ENCODE measurements at regions not wholly inside any gene's neighbourhood (a gene's known extent, or its start where the extent isn't known, plus 50 kb on each side); places are given as distances from the start of the nearest gene placed in this dataset.

- Mint-ChIP-seq H3K27ac (no peak overlapping the region), H3K36me3 (ENCODE audit: low read depth) (no peaks in the 10 kb centered on the region), H3K4me3 (ENCODE audit: low read depth) (no peak overlapping the region), H3K4me1 (ENCODE audit: low read depth) (no peaks in the 10 kb centered on the region), H3K9me3 (no peaks in the 10 kb centered on the region), H3K27me3 (ENCODE audit: low read depth) (peaks cover 1% of the 10 kb centered on the region)
- DNase-seq (ENCODE audit: low spot score) = no peak
- intact Hi-C loops (cut with micrococcal nuclease) = no loop called here
Measured at GRCh38 chr2:60098996-60099395, 454.5 kb downstream of the BCL11A start.

GRCh38 chr2:60097298-60097697, 456.2 kb downstream of the BCL11A start:
- Mint-ChIP-seq H3K27me3 (ENCODE audit: low read depth) (peaks cover 1% of the 10 kb centered on the region), H3K4me1 (ENCODE audit: low read depth) (no peaks in the 10 kb centered on the region), H3K4me3 (ENCODE audit: low read depth) (no peak overlapping the region), H3K36me3 (ENCODE audit: low read depth) (no peaks in the 10 kb centered on the region), H3K9me3 (no peaks in the 10 kb centered on the region), H3K27ac (no peak overlapping the region)
- intact Hi-C loops (cut with micrococcal nuclease) = no loop called here
- DNase-seq (ENCODE audit: low spot score) = no peak

- Mint-ChIP-seq H3K36me3 (ENCODE audit: low read depth) (no peaks in the 10 kb centered on the region), H3K27ac (no peak overlapping the region), H3K4me1 (ENCODE audit: low read depth) (no peaks in the 10 kb centered on the region), H3K4me3 (ENCODE audit: low read depth) (no peak overlapping the region), H3K27me3 (ENCODE audit: low read depth) (peaks cover 1% of the 10 kb centered on the region), H3K9me3 (no peaks in the 10 kb centered on the region)
- no peak for DNase-seq (ENCODE audit: low spot score)
- intact Hi-C loops (cut with micrococcal nuclease) = no loop called here
Measured at GRCh38 chr2:60096556-60096955, 456.9 kb downstream of the BCL11A start.

GRCh38 chr2:60095903-60096302, 457.6 kb downstream of the BCL11A start:
- no peak overlapping the region for H3K27ac Mint-ChIP-seq
- no peaks in the 10 kb centered on the region for H3K36me3 Mint-ChIP-seq (ENCODE audit: low read depth)
- peaks cover 1% of the 10 kb centered on the region for H3K27me3 Mint-ChIP-seq (ENCODE audit: low read depth)
- intact Hi-C loops (cut with micrococcal nuclease) = no loop called here
- H3K4me1 Mint-ChIP-seq (ENCODE audit: low read depth) = no peaks in the 10 kb centered on the region
- no peak for DNase-seq (ENCODE audit: low spot score)
- H3K9me3 Mint-ChIP-seq = no peaks in the 10 kb centered on the region
- no peak overlapping the region for H3K4me3 Mint-ChIP-seq (ENCODE audit: low read depth)

- intact Hi-C loops (cut with micrococcal nuclease) = no loop called here
- Mint-ChIP-seq H3K4me1 (ENCODE audit: low read depth) (no peaks in the 10 kb centered on the region), H3K4me3 (ENCODE audit: low read depth) (no peak overlapping the region), H3K27me3 (ENCODE audit: low read depth) (peaks cover 1% of the 10 kb centered on the region), H3K9me3 (no peaks in the 10 kb centered on the region), H3K36me3 (ENCODE audit: low read depth) (no peaks in the 10 kb centered on the region), H3K27ac (no peak overlapping the region)
- no peak for DNase-seq (ENCODE audit: low spot score)
Measured at GRCh38 chr2:60095202-60095815, 458.1 kb downstream of the BCL11A start.

- H3K4me1 Mint-ChIP-seq (ENCODE audit: low read depth) = no peaks in the 10 kb centered on the region
- H3K27ac Mint-ChIP-seq = no peak overlapping the region
- H3K9me3 Mint-ChIP-seq = no peaks in the 10 kb centered on the region
- intact Hi-C loops (cut with micrococcal nuclease) = no loop called here
- H3K36me3 Mint-ChIP-seq (ENCODE audit: low read depth) = no peaks in the 10 kb centered on the region
- H3K27me3 Mint-ChIP-seq (ENCODE audit: low read depth) = peaks cover 1% of the 10 kb centered on the region
- no peak for DNase-seq (ENCODE audit: low spot score)
- H3K4me3 Mint-ChIP-seq (ENCODE audit: low read depth) = no peak overlapping the region
Measured at GRCh38 chr2:60094450-60094929, 459.0 kb downstream of the BCL11A start.

GRCh38 chr2:60092781-60093180, 460.7 kb downstream of the BCL11A start:
- intact Hi-C loops (cut with micrococcal nuclease) = no loop called here
- Mint-ChIP-seq H3K4me3 (ENCODE audit: low read depth) (no peak overlapping the region), H3K27me3 (ENCODE audit: low read depth) (no peaks in the 10 kb centered on the region), H3K9me3 (no peaks in the 10 kb centered on the region), H3K27ac (no peak overlapping the region), H3K36me3 (ENCODE audit: low read depth) (no peaks in the 10 kb centered on the region), H3K4me1 (ENCODE audit: low read depth) (no peaks in the 10 kb centered on the region)
- no peak for DNase-seq (ENCODE audit: low spot score)

DNA sequence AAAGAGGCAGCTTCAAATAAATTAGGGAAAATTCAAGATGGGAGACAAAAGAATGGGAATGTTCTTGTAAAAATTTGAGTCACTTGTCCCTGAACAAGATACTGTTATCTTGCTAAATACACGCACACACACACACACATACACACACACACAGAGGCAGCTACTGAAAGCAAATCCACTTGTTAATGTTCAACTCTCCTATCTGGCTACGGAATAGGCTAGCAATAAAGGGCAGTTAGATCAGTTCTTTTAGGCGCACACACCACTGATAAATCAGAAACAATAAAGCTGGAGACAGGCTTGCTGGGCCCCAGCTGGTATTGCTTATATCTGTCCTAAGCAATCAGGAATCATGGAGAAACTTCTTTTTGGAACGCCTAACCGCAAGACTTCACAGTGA, 461.6 kb downstream of the BCL11A start:
- Mint-ChIP-seq H3K27me3 (ENCODE audit: low read depth) (no peaks in the 10 kb centered on the region), H3K4me3 (ENCODE audit: low read depth) (no peak overlapping the region), H3K27ac (no peak overlapping the region)

DNA sequence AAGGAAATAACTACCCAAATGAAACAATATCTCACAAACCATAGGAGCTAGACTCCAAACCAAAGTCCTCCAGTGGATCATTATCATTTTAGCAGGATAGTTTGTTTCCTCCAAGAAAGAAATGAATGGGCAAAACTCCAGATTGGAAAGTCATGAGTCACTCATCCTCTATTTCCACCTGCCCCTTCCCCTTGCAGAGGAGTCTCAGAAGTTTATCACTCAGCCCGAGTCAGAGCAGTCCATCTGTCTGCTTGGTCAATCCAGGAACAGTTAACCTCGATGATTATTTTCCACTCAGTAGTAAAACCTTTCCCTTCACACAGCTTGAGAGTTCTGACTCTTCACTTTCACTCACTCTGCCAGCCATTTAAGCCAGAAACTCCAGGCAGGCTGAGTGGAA, 462.2 kb downstream of the BCL11A start:
- Mint-ChIP-seq H3K9me3 (no peaks in the 10 kb centered on the region), H3K36me3 (ENCODE audit: low read depth) (no peaks in the 10 kb centered on the region), H3K27me3 (ENCODE audit: low read depth) (no peaks in the 10 kb centered on the region), H3K27ac (no peak overlapping the region), H3K4me3 (ENCODE audit: low read depth) (no peak overlapping the region), H3K4me1 (ENCODE audit: low read depth) (no peaks in the 10 kb centered on the region)
- DNase-seq (ENCODE audit: low spot score) = no peak
- intact Hi-C loops (cut with micrococcal nuclease) = no loop called here

More for the DNA sequence above, 461.6 kb downstream of the BCL11A start:
- no peaks in the 10 kb centered on the region for H3K4me1 Mint-ChIP-seq (ENCODE audit: low read depth)
- no peaks in the 10 kb centered on the region for H3K36me3 Mint-ChIP-seq (ENCODE audit: low read depth)
- H3K9me3 Mint-ChIP-seq = no peaks in the 10 kb centered on the region
- DNase-seq (ENCODE audit: low spot score) = no peak
- intact Hi-C loops (cut with micrococcal nuclease) = no loop called here

GRCh38 chr2:60079562-60079961, 473.9 kb downstream of the BCL11A start:
- no peaks in the 10 kb centered on the region for H3K36me3 Mint-ChIP-seq (ENCODE audit: low read depth)
- intact Hi-C loops (cut with micrococcal nuclease) = no loop called here
- no peak for DNase-seq (ENCODE audit: low spot score)
- no peak overlapping the region for H3K4me3 Mint-ChIP-seq (ENCODE audit: low read depth)
- H3K27ac Mint-ChIP-seq = no peak overlapping the region
- H3K9me3 Mint-ChIP-seq = peaks cover 6% of the 10 kb centered on the region
- no peaks in the 10 kb centered on the region for H3K4me1 Mint-ChIP-seq (ENCODE audit: low read depth)
- H3K27me3 Mint-ChIP-seq (ENCODE audit: low read depth) = no peaks in the 10 kb centered on the region

DNA sequence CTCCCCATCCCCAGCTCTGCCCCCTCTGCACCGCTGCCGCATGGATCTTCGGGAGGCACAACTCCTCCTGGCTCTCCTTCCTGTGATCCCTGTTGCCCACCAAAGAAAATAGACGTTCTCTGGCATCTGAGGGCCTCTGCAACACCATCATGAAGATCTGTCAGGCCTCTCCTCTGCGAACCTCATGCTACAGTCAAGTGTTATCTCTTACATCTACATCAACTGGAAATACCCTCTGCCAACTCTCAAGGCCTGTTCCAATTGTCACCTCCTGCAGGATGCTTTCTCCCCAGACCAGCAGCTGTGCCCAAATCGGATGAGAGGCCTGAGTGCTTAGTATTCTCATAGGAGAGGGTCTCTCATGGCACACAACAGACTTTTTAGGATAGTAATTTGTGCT, 478.4 kb downstream of the BCL11A start:
- DNase-seq (ENCODE audit: low spot score) = no peak
- Mint-ChIP-seq H3K9me3 (no peaks in the 10 kb centered on the region), H3K4me1 (ENCODE audit: low read depth) (no peaks in the 10 kb centered on the region), H3K4me3 (ENCODE audit: low read depth) (no peak overlapping the region), H3K27ac (no peak overlapping the region), H3K36me3 (ENCODE audit: low read depth) (no peaks in the 10 kb centered on the region), H3K27me3 (ENCODE audit: low read depth) (no peaks in the 10 kb centered on the region)
- intact Hi-C loops (cut with micrococcal nuclease) = no loop called here

DNA sequence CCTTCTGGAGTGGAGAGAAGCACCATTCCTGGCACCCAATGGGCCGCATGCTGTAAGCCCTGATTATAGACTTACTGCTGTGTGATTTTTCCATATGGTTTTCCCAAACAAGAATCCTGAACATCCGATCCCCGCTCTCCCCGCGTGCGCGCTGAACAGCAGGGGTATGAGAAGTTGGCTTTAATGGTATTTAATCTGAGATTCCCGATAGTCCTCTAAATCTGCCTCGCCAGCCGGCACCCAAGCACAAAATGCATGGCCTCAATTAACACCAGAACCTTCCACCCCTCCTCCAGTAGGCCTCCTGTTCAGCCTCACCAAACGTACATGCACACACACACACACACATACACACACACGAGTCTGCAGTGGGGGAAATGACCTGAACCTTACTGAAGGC, 480.3 kb downstream of the BCL11A start:
- H3K4me1 Mint-ChIP-seq (ENCODE audit: low read depth) = no peaks in the 10 kb centered on the region
- no peaks in the 10 kb centered on the region for H3K27me3 Mint-ChIP-seq (ENCODE audit: low read depth)
- H3K27ac Mint-ChIP-seq = no peak overlapping the region
- H3K9me3 Mint-ChIP-seq = no peaks in the 10 kb centered on the region
- DNase-seq (ENCODE audit: low spot score) = no peak
- intact Hi-C loops (cut with micrococcal nuclease) = no loop called here
- no peaks in the 10 kb centered on the region for H3K36me3 Mint-ChIP-seq (ENCODE audit: low read depth)
- no peak overlapping the region for H3K4me3 Mint-ChIP-seq (ENCODE audit: low read depth)

DNA sequence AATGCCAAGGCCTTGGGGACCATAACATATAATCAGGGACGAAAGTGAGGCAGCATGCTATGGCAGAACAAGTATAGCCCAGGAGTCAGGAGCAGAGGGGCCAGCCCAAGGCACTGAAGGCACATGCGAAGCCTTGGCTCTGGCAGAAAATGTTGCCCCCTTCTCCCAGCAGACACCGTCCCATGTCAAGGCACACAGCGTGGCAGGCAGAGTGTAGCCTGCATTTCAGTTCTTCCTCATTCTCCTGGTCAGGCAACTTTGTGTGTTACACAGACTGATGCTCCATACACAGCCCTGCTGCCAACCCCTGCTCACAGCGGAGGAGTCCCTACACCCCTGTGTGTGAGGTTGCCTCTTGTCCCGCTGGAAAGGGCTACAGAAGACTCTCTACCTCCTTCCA, 480.8 kb downstream of the BCL11A start:
- Mint-ChIP-seq H3K36me3 (ENCODE audit: low read depth) (no peaks in the 10 kb centered on the region), H3K4me3 (ENCODE audit: low read depth) (no peak overlapping the region), H3K4me1 (ENCODE audit: low read depth) (no peaks in the 10 kb centered on the region), H3K9me3 (no peaks in the 10 kb centered on the region), H3K27me3 (ENCODE audit: low read depth) (no peaks in the 10 kb centered on the region), H3K27ac (no peak overlapping the region)
- intact Hi-C loops (cut with micrococcal nuclease) = no loop called here
- no peak for DNase-seq (ENCODE audit: low spot score)

DNA sequence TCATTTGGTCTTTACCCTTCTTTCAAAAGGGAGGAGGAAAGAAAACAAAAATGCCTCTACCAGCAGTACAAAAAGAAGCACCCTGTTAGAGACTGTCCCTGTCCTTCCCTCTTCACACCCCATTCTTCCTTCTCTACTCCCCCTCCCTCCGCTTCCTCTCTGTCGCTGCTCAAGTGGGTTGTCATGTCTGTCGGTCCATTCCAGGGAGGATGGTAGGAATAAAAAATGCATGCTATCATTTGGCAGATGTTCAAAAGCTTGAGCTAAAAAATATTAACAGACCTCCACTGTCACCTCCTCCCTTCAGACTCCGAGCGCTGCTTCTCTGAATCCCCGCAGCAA, 482.0 kb downstream of the BCL11A start:
- Mint-ChIP-seq H3K36me3 (ENCODE audit: low read depth) (no peaks in the 10 kb centered on the region), H3K9me3 (no peaks in the 10 kb centered on the region), H3K27ac (no peak overlapping the region), H3K27me3 (ENCODE audit: low read depth) (no peaks in the 10 kb centered on the region), H3K4me3 (ENCODE audit: low read depth) (no peak overlapping the region), H3K4me1 (ENCODE audit: low read depth) (no peaks in the 10 kb centered on the region)
- no peak for DNase-seq (ENCODE audit: low spot score)
- intact Hi-C loops (cut with micrococcal nuclease) = no loop called here
